ENCODE measurements at regions not wholly inside any gene's neighbourhood (a gene's known extent, or its start where the extent isn't known, plus 50 kb on each side); places are given as distances from the start of the nearest gene placed in this dataset.

DNA sequence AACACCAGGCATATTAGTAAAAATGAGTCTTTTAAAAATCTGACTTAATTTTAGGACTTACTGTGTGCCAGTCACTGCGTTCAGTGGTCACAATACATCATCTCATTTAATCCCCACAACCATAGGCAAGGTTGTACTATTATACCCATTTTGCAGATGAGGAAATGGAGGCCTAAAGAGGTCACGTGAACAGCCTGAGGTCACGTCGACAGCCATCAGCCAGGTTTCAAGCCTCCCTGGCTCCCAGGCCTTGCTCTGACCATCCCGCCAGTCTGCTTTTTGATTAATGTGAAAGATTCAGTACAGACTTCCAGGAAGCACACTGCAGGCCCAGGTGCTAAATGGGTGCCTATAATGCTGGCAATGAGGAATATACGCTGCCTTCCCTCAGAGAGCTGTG, 86.3 kb upstream of the TOX3 start:
- Histone ChIP-seq H3K4me3 (ENCODE audit: control insufficient read depth in 2 of 3, extremely low read depth in 1 of 3, insufficient read depth in 2 of 3, low read depth in 1 of 3, low read length in 3 of 3) (no peak overlapping the region), H3K27me3 (ENCODE audit: control insufficient read depth, extremely low read depth, insufficient read depth, low read length) (no peaks in the 10 kb centered on the region), H3K27ac (ENCODE audit: control insufficient read depth, insufficient read depth, low read length) (no peak overlapping the region), H3K36me3 (ENCODE audit: control insufficient read depth in 2 of 2, extremely low read depth in 1 of 2, insufficient read depth in 2 of 2, low read length in 2 of 2) (no peaks in the 10 kb centered on the region), H3K9ac (ENCODE audit: control insufficient read depth, extremely low read depth, insufficient read depth, low read length) (no peak overlapping the region), H3K9me1 (ENCODE audit: control insufficient read depth, extremely low read depth, insufficient read depth, low read length) (no peaks in the 10 kb centered on the region), H2AFZ (ENCODE audit: control insufficient read depth, low read length) (no peak overlapping the region), H3K4me1 (ENCODE audit: control insufficient read depth, extremely low read depth, insufficient read depth, low read length) (no peaks in the 10 kb centered on the region), H4K20me1 (ENCODE audit: control insufficient read depth, extremely low read depth, insufficient read depth, low read length) (no peaks in the 10 kb centered on the region), H3K4me2 (ENCODE audit: control insufficient read depth, extremely low read depth, insufficient read depth, low read depth, low read length) (no peak overlapping the region), H3K79me2 (ENCODE audit: control insufficient read depth, insufficient read depth, low read length) (no peaks in the 10 kb centered on the region), H3K9me3 (ENCODE audit: control insufficient read depth, low read depth, low read length) (no peaks in the 10 kb centered on the region)
- dilution Hi-C loops (cut with MboI; ENCODE audit: extremely low pct_ligation_motif_present, low sequenced_read_pairs), result no loop called here
- TF ChIP-seq EZH2 (IDR thresholded peaks at IDR 0.05; ENCODE audit: low read length), result no peak
- TF ChIP-seq, protein P1, sequence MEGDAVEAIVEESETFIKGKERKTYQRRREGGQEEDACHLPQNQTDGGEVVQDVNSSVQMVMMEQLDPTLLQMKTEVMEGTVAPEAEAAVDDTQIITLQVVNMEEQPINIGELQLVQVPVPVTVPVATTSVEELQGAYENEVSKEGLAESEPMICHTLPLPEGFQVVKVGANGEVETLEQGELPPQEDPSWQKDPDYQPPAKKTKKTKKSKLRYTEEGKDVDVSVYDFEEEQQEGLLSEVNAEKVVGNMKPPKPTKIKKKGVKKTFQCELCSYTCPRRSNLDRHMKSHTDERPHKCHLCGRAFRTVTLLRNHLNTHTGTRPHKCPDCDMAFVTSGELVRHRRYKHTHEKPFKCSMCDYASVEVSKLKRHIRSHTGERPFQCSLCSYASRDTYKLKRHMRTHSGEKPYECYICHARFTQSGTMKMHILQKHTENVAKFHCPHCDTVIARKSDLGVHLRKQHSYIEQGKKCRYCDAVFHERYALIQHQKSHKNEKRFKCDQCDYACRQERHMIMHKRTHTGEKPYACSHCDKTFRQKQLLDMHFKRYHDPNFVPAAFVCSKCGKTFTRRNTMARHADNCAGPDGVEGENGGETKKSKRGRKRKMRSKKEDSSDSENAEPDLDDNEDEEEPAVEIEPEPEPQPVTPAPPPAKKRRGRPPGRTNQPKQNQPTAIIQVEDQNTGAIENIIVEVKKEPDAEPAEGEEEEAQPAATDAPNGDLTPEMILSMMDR (optimal IDR thresholded peaks at IDR 0.05 in 1 of 3, IDR thresholded peaks at IDR 0.05 in 1 of 3, conservative IDR thresholded peaks at IDR 0.05 in 1 of 3; ENCODE audit: extremely low read depth in 1 of 3, insufficient read depth in 2 of 3, low read length in 3 of 3), result no peak
- DNase-seq (ENCODE audit: low read depth, low spot score) (no peak), FAIRE-seq (no peak)

DNA sequence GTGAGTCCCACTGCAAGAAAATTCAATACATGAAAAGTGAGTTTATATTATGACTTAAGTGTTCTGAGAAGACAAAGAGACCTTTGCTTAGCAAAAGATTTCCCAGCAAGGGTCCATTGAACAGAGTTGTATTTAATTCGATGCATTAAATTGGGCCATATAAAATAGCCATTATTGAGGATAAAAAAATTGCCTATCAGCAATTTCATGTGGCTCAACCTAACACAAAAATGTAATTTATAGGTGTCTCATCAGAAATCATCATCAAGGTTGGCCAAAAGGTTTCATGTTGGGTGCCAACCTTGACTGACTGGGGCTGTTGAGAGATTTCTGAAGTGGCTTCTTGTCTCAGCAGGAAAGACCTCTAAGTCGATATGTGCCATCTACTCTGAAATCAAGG, 84.8 kb upstream of the TOX3 start:
- no peak overlapping the region for H2AFZ ChIP-seq (ENCODE audit: control insufficient read depth, low read length)
- H3K9ac ChIP-seq (ENCODE audit: control insufficient read depth, extremely low read depth, insufficient read depth, low read length), result no peak overlapping the region
- H3K4me3 ChIP-seq (ENCODE audit: control insufficient read depth in 2 of 3, extremely low read depth in 1 of 3, insufficient read depth in 2 of 3, low read depth in 1 of 3, low read length in 3 of 3), result no peak overlapping the region
- no peak for TF ChIP-seq EZH2 (IDR thresholded peaks at IDR 0.05; ENCODE audit: low read length)
- TF ChIP-seq, protein P1 (optimal IDR thresholded peaks at IDR 0.05 in 1 of 3, IDR thresholded peaks at IDR 0.05 in 1 of 3, conservative IDR thresholded peaks at IDR 0.05 in 1 of 3; ENCODE audit: extremely low read depth in 1 of 3, insufficient read depth in 2 of 3, low read length in 3 of 3), result no peak
- H4K20me1 ChIP-seq (ENCODE audit: control insufficient read depth, extremely low read depth, insufficient read depth, low read length), result no peaks in the 10 kb centered on the region
- no peaks in the 10 kb centered on the region for H3K27me3 ChIP-seq (ENCODE audit: control insufficient read depth, extremely low read depth, insufficient read depth, low read length)
- no peak for DNase-seq (ENCODE audit: low read depth, low spot score)
- FAIRE-seq, result no peak
- no peaks in the 10 kb centered on the region for H3K4me1 ChIP-seq (ENCODE audit: control insufficient read depth, extremely low read depth, insufficient read depth, low read length)
- no peak overlapping the region for H3K4me2 ChIP-seq (ENCODE audit: control insufficient read depth, extremely low read depth, insufficient read depth, low read depth, low read length)
- H3K9me3 ChIP-seq (ENCODE audit: control insufficient read depth, low read depth, low read length), result no peaks in the 10 kb centered on the region
- no peaks in the 10 kb centered on the region for H3K79me2 ChIP-seq (ENCODE audit: control insufficient read depth, insufficient read depth, low read length)
- no peaks in the 10 kb centered on the region for H3K36me3 ChIP-seq (ENCODE audit: control insufficient read depth in 2 of 2, extremely low read depth in 1 of 2, insufficient read depth in 2 of 2, low read length in 2 of 2)
- no peaks in the 10 kb centered on the region for H3K9me1 ChIP-seq (ENCODE audit: control insufficient read depth, extremely low read depth, insufficient read depth, low read length)
- dilution Hi-C loops (cut with MboI; ENCODE audit: extremely low pct_ligation_motif_present, low sequenced_read_pairs), result no loop called here
- no peak overlapping the region for H3K27ac ChIP-seq (ENCODE audit: control insufficient read depth, insufficient read depth, low read length)

Data from keratinocyte (primary cell).